Endothelial cell of umbilical vein (primary cell): ENCODE measurements at regions not wholly inside any gene's neighbourhood (a gene's known extent, or its start where the extent isn't known, plus 50 kb on each side); places are given as distances from the start of the nearest gene placed in this dataset.

Experiments used
- BruUV-seq: library from RNA; stranded (reverse); fragments of 400-500 nt; replicated peaks from 2 replicates; lab custom pipeline; 2021; lab: Mats Ljungman, UMichigan
- CTCF ChIA-PET: fragments of 300-600, 350-600 bp; sonication (Branson Sonifier 250); formaldehyde crosslinking; loops from one replicate; lab custom pipeline; 2021; ENCODE audit warnings: antibody characterized with exemption, inconsistent platforms; lab: Charles Lee
- POLR2A ChIA-PET: fragments of 300-600, 350-600 bp; sonication (Branson Sonifier 250); formaldehyde crosslinking; loops from one replicate; lab custom pipeline; 2021; ENCODE audit warnings: antibody characterized with exemption, inconsistent platforms; lab: Charles Lee
- DNase-seq: peaks from one replicate; pipeline ENCODE4 v3.0.0-alpha.2; 2011; ENCODE audit warnings: low read depth, low spot score
- FAIRE-seq: peaks from 2 replicates; lab custom pipeline; 2011; peaks lifted over from hg19 to GRCh38; lab: Jason Lieb, UNC
- H2AFZ ChIP-seq: 2 replicates; pipeline ENCODE4 v1.6.0; 2012; ENCODE audit warnings: low read depth, low read length, control low read depth, inconsistent platforms
- H3K27ac ChIP-seq: 2 replicates; pipeline ENCODE4 v1.5.1; 2011; ENCODE audit warnings: low read depth, mild to moderate bottlenecking, control low read depth, low read length, moderate library complexity; ENCODE audit not compliant: insufficient read depth
- H3K27me3 ChIP-seq, 2 experiments: 2 replicates each; pipeline versions ENCODE4 v1.6.0 to v1.6.1; 2011; ENCODE audit warnings: low read length in 2 of 2, mixed read lengths in 1 of 2; ENCODE audit not compliant: control insufficient read depth in 2 of 2, insufficient read depth in 2 of 2
- H3K36me3 ChIP-seq, 2 experiments: 2 replicates in 1 of 2; 3 replicates in 1 of 2; pipeline ENCODE4 v1.5.1; 2011; ENCODE audit warnings: low read length in 2 of 2, mild to moderate bottlenecking in 1 of 2, moderate library complexity in 1 of 2; ENCODE audit not compliant: control insufficient read depth in 2 of 2, insufficient read depth in 2 of 2; ENCODE audit errors: extremely low read depth in 1 of 2
- H3K4me1 ChIP-seq: 3 replicates; pipeline ENCODE4 v1.5.1; 2011; ENCODE audit warnings: mild to moderate bottlenecking, low read length; ENCODE audit not compliant: control insufficient read depth, insufficient read depth; ENCODE audit errors: extremely low read depth
- H3K4me2 ChIP-seq: 2 replicates; pipeline ENCODE4 v1.6.1; 2011; ENCODE audit warnings: low read length, control low read depth, mixed read lengths; ENCODE audit not compliant: insufficient read depth
- H3K4me3 ChIP-seq, 3 experiments: fragments of 200-600 bp in 1 of 3; sonication (generic), shearing (Covaris generic) in 1 of 3; replicated peaks in 1 of 3; 2 replicates each; pipeline ENCODE4 v1.5.1; 2011 to 2016; ENCODE audit warnings: control low read depth in 3 of 3, low read length in 3 of 3, mild to moderate bottlenecking in 2 of 3, inconsistent platforms in 1 of 3, low read depth in 1 of 3, moderate library complexity in 1 of 3; ENCODE audit not compliant: insufficient read depth in 1 of 3
- H3K79me2 ChIP-seq: 2 replicates; pipeline ENCODE4 v1.6.0; 2012; ENCODE audit warnings: low read length, inconsistent platforms; ENCODE audit not compliant: control insufficient read depth, insufficient read depth
- H3K9ac ChIP-seq: replicated peaks from 2 replicates; pipeline ENCODE3; 2011; ENCODE audit warnings: low read length, control low read depth; ENCODE audit not compliant: insufficient read depth; ENCODE audit errors: extremely low read depth
- H3K9me1 ChIP-seq: replicated peaks from 3 replicates; pipeline ENCODE4 v1.6.0; 2011; ENCODE audit warnings: mild to moderate bottlenecking, low read length; ENCODE audit not compliant: control insufficient read depth, insufficient read depth; ENCODE audit errors: extremely low read depth
- H3K9me3 ChIP-seq: replicated peaks from 2 replicates; pipeline ENCODE4 v1.5.1; 2012; ENCODE audit warnings: low read length, inconsistent platforms; ENCODE audit not compliant: control insufficient read depth, insufficient read depth
- H4K20me1 ChIP-seq: replicated peaks from 2 replicates; pipeline ENCODE3; 2011; ENCODE audit warnings: mild to moderate bottlenecking, low read length; ENCODE audit not compliant: control insufficient read depth, insufficient read depth; ENCODE audit errors: extremely low read depth
- EZH2 ChIP-seq: IDR thresholded peaks from 2 replicates; pipeline ENCODE4 v1.6.1; 2012; ENCODE audit warnings: borderline replicate concordance, low read depth, mild to moderate bottlenecking, moderate library complexity, low read length, inconsistent platforms; ENCODE audit not compliant: severe bottlenecking
- FOS ChIP-seq: IDR thresholded peaks from 2 replicates; pipeline ENCODE4 v1.6.1; 2011; ENCODE audit warnings: mild to moderate bottlenecking, low read length, moderate library complexity, borderline replicate concordance; ENCODE audit not compliant: insufficient read depth
- GATA2 ChIP-seq: IDR thresholded peaks from 2 replicates; pipeline ENCODE4 v1.7.0; 2011; ENCODE audit warnings: low read depth, mild to moderate bottlenecking, moderate library complexity, mixed read lengths, low read length; ENCODE audit not compliant: insufficient read length, insufficient read depth
- JUN ChIP-seq: IDR thresholded peaks from 2 replicates; pipeline ENCODE4 v1.6.1; 2011; ENCODE audit warnings: borderline replicate concordance, low read depth; ENCODE audit not compliant: insufficient read length, insufficient read depth
- MYC ChIP-seq: IDR thresholded peaks from one replicate; pipeline ENCODE4 v1.6.1; 2011; ENCODE audit warnings: mild to moderate bottlenecking, low read depth, low read length
- POLR2A ChIP-seq: IDR thresholded peaks from 2 replicates; pipeline ENCODE4 v1.6.1; 2012; ENCODE audit warnings: low read depth, mild to moderate bottlenecking, control low read depth, low read length
- POLR2AphosphoS5 ChIP-seq: IDR thresholded peaks from 2 replicates; pipeline ENCODE4 v1.6.1; 2012; ENCODE audit warnings: low read depth, mild to moderate bottlenecking, control low read depth, low read length, moderate library complexity; ENCODE audit not compliant: insufficient read depth
- dilution Hi-C: fragments of 300-500 bp; cut with MboI; formaldehyde crosslinking; loops from one replicate; pipeline ENCODE4 v1.15.0; 2019; ENCODE audit warnings: low sequenced_read_pairs; ENCODE audit not compliant: extremely low pct_ligation_motif_present
- intact Hi-C: fragments of 100-400 bp; cut with micrococcal nuclease; formaldehyde crosslinking; loops from one replicate; pipeline ENCODE4 v1.10.0; 2022
- TF ChIP-seq, protein P1 (sequence below), 2 donors: IDR thresholded peaks; 1 replicate in 1 of 2; 2 replicates in 1 of 2; pipeline ENCODE4 v1.5.1; 2011; ENCODE audit warnings: low read length in 2 of 2, mild to moderate bottlenecking in 2 of 2, moderate library complexity in 2 of 2, control low read depth in 1 of 2, inconsistent platforms in 1 of 2, low read depth in 1 of 2; ENCODE audit not compliant: insufficient read depth in 1 of 2; ENCODE audit errors: extremely low read depth in 1 of 2
- TF ChIP-seq, protein P2 (sequence below): IDR thresholded peaks from 2 replicates; pipeline ENCODE4 v1.6.1; 2011; ENCODE audit not compliant: insufficient read depth, insufficient read length

DNA sequence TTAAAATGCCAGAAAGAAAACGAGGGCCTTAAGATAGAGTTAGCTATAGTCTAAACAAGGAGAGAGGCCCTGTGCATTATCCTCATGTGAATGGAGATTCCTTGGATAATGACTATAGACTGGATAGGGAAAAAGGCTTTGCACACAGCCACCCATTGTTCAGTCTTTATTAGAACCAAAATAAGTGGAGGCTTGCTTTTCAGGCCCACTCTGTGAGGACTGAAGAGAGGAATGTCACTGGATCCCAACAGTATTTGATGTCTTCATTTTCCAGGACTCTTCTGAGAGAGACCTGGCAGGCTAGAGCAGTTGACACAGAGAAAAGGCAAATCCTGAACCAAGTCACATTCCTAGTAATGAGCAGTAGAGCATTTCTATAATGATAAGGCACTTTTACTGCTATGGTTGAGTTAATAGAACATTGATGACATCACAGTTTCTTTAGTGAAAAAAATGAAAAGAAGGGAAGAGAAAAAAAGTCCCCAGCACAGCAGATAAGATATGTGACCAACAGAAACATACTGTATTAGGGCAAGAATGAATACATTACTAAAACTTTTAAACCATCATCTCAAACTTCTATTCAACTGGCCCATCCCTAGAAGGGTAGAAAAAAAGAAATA is 315.1 kb downstream of the EPHA7 start:
- no peak for DNase-seq
- Histone ChIP-seq H3K9me1 (no peaks in the 10 kb centered on the region), H3K9ac (no peak overlapping the region), H3K4me3 (no peak overlapping the region), H2AFZ (no peak overlapping the region), H3K4me2 (no peak overlapping the region), H4K20me1 (no peaks in the 10 kb centered on the region), H3K4me1 (no peaks in the 10 kb centered on the region), H3K27ac (no peak overlapping the region), H3K9me3 (no peaks in the 10 kb centered on the region), H3K79me2 (no peaks in the 10 kb centered on the region), H3K27me3 (no peaks in the 10 kb centered on the region), H3K36me3 (no peaks in the 10 kb centered on the region)
- POLR2A ChIA-PET: no interaction called here
- BruUV-seq: no TSS peak
- CTCF ChIA-PET: no interaction called here
- no peak for TF ChIP-seq POLR2A
- TF ChIP-seq POLR2AphosphoS5: no peak
- no peak for TF ChIP-seq JUN
- no peak for TF ChIP-seq FOS
- TF ChIP-seq, protein P1, sequence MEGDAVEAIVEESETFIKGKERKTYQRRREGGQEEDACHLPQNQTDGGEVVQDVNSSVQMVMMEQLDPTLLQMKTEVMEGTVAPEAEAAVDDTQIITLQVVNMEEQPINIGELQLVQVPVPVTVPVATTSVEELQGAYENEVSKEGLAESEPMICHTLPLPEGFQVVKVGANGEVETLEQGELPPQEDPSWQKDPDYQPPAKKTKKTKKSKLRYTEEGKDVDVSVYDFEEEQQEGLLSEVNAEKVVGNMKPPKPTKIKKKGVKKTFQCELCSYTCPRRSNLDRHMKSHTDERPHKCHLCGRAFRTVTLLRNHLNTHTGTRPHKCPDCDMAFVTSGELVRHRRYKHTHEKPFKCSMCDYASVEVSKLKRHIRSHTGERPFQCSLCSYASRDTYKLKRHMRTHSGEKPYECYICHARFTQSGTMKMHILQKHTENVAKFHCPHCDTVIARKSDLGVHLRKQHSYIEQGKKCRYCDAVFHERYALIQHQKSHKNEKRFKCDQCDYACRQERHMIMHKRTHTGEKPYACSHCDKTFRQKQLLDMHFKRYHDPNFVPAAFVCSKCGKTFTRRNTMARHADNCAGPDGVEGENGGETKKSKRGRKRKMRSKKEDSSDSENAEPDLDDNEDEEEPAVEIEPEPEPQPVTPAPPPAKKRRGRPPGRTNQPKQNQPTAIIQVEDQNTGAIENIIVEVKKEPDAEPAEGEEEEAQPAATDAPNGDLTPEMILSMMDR (IDR thresholded peaks at IDR 0.05; ENCODE audit: extremely low read depth in 1 of 2, insufficient read depth in 1 of 2, low read depth in 1 of 2, low read length in 2 of 2): no peak
- no peak for TF ChIP-seq GATA2
- TF ChIP-seq, protein P2, sequence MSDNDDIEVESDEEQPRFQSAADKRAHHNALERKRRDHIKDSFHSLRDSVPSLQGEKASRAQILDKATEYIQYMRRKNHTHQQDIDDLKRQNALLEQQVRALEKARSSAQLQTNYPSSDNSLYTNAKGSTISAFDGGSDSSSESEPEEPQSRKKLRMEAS: no peak
- TF ChIP-seq EZH2: no peak
- no peak for TF ChIP-seq MYC
- FAIRE-seq: no peak
- intact Hi-C loops: no loop called here
- dilution Hi-C loops: no loop called here
